Ovary (tissue), 3 donors: ENCODE measurements at regions not wholly inside any gene's neighbourhood (a gene's known extent, or its start where the extent isn't known, plus 50 kb on each side); places are given as distances from the start of the nearest gene placed in this dataset.

Source experiments
- CTCF ChIP-seq, 3 donors: fragments of 450-650 bp in 2 of 3; fragments of 200-600 bp in 1 of 3; IDR thresholded peaks; one replicate each; pipeline versions ENCODE4 v1.5.1 to v1.8.0; 2016 to 2022; ENCODE audit warnings: antibody characterized with exemption in 3 of 3, mild to moderate bottlenecking in 1 of 3
- POLR2A ChIP-seq: fragments of 450-650 bp; IDR thresholded peaks from one replicate; pipeline ENCODE4 v1.6.1; 2017; ENCODE audit warnings: antibody characterized with exemption, mild to moderate bottlenecking, moderate library complexity
- donor health status: DM: no; HTN: no; CAD: no.

- TF ChIP-seq CTCF (IDR thresholded peaks at IDR 0.05) (no peak), POLR2A (no peak)
Observed at GRCh38 chr2:241946306-241947003, 76.9 kb downstream of the RTP5 start.
